Epithelial cell of esophagus (primary cell): ENCODE measurements at regions not wholly inside any gene's neighbourhood (a gene's known extent, or its start where the extent isn't known, plus 50 kb on each side); places are given as distances from the start of the nearest gene placed in this dataset.
"Not testable (repeated sequence)": the region's sequence is repeated elsewhere in the genome, so short reads cannot be mapped to it uniquely, and the experiment has no call there.

Experiments
- DNase-seq: peaks from one replicate; pipeline ENCODE4 v3.0.0; 2010; ENCODE audit warnings: low read depth
- H3K4me3 ChIP-seq: 2 replicates; pipeline ENCODE4 v1.5.1; 2011; ENCODE audit warnings: mild to moderate bottlenecking, low read length, control low read depth
- TF ChIP-seq, protein P1 (sequence below): IDR thresholded peaks from 2 replicates; pipeline ENCODE4 v1.5.1; 2011; ENCODE audit warnings: low read depth, mild to moderate bottlenecking, low read length, control low read depth, inconsistent platforms; ENCODE audit not compliant: insufficient read depth; ENCODE audit errors: missing control alignments

DNA sequence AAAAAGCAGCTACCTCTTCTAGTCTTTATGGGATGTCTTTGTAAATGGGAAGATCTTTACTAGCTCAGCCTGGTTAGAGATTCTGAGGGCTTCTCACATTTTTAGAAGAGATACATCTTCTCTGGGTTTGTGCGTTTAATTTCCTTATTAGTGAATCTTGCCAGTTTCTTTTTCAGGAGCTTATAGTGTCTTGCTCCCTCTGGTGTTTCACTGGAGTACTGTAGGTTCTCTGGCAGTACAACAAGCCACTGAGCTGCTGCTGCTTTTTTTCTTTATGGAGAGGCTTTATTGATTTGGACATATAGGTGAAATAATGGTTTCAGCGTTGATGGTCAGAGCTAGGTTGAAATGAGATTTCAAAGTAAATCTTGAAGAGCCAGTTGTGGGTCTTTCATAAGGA lies 82.9 kb downstream of the LAS1L start:
- no peak overlapping the region for H3K4me3 ChIP-seq
- TF ChIP-seq, protein P1, sequence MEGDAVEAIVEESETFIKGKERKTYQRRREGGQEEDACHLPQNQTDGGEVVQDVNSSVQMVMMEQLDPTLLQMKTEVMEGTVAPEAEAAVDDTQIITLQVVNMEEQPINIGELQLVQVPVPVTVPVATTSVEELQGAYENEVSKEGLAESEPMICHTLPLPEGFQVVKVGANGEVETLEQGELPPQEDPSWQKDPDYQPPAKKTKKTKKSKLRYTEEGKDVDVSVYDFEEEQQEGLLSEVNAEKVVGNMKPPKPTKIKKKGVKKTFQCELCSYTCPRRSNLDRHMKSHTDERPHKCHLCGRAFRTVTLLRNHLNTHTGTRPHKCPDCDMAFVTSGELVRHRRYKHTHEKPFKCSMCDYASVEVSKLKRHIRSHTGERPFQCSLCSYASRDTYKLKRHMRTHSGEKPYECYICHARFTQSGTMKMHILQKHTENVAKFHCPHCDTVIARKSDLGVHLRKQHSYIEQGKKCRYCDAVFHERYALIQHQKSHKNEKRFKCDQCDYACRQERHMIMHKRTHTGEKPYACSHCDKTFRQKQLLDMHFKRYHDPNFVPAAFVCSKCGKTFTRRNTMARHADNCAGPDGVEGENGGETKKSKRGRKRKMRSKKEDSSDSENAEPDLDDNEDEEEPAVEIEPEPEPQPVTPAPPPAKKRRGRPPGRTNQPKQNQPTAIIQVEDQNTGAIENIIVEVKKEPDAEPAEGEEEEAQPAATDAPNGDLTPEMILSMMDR, result peak; percentile 53
- peak; percentile 44 for DNase-seq

DNA sequence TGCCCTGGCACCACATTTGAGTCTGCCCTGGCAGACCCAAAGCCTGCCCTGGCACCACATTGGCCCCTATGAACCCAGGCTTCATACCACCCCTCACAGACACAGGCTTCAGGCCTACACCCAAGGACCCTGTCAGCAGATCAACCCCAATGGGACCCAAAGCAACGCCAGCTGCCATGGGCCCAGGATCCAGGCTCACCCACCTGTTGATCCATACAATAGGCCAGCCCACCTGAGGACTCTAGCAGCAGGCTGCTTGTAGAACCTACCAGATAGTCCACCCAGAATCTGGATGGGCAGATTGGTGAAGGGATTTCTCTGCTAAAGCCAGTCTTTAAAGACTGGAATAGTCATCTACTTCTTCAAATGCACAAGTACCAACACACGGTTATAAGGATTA lies 114.4 kb downstream of the LAS1L start:
- H3K4me3 ChIP-seq, result no peak overlapping the region
- no peak for DNase-seq
- TF ChIP-seq, protein P1, result no peak

DNA sequence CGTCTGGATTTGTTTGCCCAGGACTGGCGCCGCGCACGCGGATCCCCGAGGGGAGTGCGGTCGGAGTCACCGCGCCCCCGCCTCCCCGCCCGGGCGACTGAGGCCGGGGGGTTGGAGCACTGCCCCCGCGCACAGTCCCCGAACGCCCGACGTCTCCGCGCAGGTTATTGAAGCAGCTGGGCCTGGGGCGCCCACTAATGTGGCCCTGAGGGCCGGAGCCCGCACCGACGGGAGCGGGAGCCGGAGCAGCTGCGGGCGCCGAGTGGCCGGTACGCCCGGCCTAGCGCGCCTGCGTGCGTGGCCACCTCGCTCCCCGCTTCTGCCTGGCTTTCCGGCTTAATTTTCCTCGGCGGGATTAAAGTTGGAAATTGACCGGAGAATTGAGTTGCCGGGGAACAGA lies 126.9 kb downstream of the LAS1L start:
- not testable (repeated sequence) for H3K4me3 ChIP-seq, DNase-seq

DNA sequence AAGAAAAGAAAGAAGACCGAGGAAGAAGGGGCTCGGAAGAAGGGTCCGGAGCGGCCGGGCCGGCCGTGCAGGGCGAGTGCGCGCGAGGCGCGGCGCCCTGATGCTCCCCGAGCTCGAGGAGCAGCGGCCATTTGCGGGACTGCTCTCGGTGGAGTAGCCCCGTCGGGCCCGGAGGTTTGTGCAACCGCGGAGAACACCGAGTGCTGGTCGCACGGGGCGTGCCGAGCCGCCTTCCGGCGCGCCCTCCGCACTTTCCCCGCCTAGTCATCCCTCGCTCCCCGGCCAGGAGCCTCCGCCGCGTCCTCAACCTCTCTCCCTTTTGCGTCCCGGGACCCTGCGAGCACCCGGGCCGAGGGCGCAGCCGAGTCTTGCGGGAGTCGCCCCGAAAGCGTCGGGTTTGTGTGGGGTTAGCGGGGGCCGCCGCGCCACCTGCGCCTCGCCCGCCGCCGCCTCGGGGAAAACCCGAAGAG lies 127.4 kb downstream of the LAS1L start:
- H3K4me3 ChIP-seq, result no peak overlapping the region
- peak; percentile 4 for DNase-seq
- TF ChIP-seq, protein P1, result no peak

DNA sequence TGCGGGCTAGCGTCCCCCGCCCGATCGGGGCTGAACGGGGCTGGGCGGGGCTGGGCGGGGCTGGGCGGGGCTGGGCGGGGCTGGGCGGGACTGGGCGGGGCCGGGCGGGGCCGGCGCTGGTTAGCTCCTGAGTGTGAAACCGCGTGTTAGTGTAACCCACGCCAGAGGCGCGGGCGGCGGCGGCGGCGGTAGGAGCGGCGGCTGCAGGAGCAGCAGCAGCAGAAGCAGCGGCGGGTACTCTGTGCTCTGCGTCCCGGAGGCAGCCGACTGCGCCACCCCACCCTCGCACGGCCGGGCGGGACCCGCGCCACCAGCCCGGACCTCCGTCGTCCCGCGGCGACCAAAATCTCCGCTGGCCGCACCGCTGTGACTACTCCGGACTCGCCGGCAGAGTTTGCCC lies 128.1 kb downstream of the LAS1L start:
- H3K4me3 ChIP-seq, result no peak overlapping the region
- DNase-seq, result peak; percentile 4
- TF ChIP-seq, protein P1, result no peak

DNA sequence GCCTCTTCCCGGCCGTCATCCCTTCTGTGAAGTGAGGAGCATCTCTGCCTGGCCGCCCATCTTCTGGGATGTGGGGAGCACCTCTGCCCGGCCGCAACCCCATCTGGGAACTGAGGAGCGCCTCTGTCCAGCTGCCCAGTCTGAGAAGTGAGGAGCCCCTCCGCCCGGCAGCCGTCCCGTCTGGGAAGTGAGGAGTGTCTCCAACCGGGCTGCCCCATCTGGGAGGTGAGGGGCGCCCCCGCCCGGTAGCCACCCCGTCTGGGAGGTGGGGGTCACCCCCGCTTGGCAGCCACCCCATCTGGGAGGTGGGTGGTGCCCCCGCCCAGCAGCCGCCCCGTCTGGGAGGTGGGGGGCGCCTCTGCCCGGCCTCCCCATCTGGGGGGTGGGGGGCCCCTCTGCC lies 142.3 kb downstream of the LAS1L start:
- no peak for DNase-seq
- no peak overlapping the region for H3K4me3 ChIP-seq
- TF ChIP-seq, protein P1, result no peak

DNA sequence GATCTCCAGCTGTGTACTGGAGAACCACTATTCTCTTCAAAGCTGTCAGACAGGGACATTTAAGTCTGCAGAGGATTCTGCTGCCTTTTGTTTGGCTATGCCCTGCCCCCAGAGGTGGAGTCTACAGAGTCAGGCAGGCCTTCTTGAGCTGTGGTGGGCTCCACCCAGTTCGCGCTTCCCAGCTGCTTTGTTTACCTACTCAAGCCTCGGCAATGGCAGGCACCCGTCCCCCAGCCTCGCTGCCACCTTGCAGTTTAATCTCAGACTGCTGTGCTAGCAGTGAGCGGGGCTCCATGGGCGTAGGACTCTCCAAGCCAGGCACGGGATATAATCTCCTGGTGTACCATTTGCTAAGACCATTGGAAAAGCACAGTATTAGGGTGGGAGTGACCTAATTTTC lies 145.5 kb downstream of the LAS1L start:
- DNase-seq, H3K4me3 ChIP-seq: not testable (repeated sequence)
